ENCODE measurements at regions not wholly inside any gene's neighbourhood (a gene's known extent, or its start where the extent isn't known, plus 50 kb on each side); places are given as distances from the start of the nearest gene placed in this dataset.

- H3K36me3 ChIP-seq (ENCODE audit: control insufficient read depth, insufficient read depth, low read length), result no peaks in the 10 kb centered on the region
- no peak for TF ChIP-seq CTCF (IDR thresholded peaks at IDR 0.05)
- intact Hi-C loops (cut with micrococcal nuclease), result no loop called here
- H3K4me1 ChIP-seq (ENCODE audit: control insufficient read depth, insufficient read depth, low read length), result no peaks in the 10 kb centered on the region
- no peaks in the 10 kb centered on the region for H3K9me3 ChIP-seq (ENCODE audit: control insufficient read depth, insufficient read depth, low read length)
- ATAC-seq (no peak), DNase-seq (no peak)
- H3K36me3 Mint-ChIP-seq, result no peaks in the 10 kb centered on the region
- peaks cover 5 to 7% of the 10 kb centered on the region in 2 donors for H3K9me3 Mint-ChIP-seq
- no peak overlapping the region for H3K4me3 ChIP-seq (ENCODE audit: low read length)
- no peaks in the 10 kb centered on the region for H3K27me3 Mint-ChIP-seq (ENCODE audit: low read depth in 2 of 2)
- no peaks in the 10 kb centered on the region for H3K27me3 ChIP-seq (ENCODE audit: control insufficient read depth, insufficient read depth, low read length)
- no peak overlapping the region for H3K27ac Mint-ChIP-seq
- no peak overlapping the region for H3K4me3 Mint-ChIP-seq
- no peak overlapping the region for H3K27ac ChIP-seq (ENCODE audit: low read length)
- no peaks in the 10 kb centered on the region for H3K4me1 Mint-ChIP-seq
Measured at GRCh38 chr5:110250755-110251154, 475.7 kb downstream of the TMEM232 start.

- Histone ChIP-seq H3K4me3 (ENCODE audit: low read length) (no peak overlapping the region), H3K9me3 (ENCODE audit: control insufficient read depth, insufficient read depth, low read length) (no peaks in the 10 kb centered on the region), H3K27ac (ENCODE audit: low read length) (no peak overlapping the region), H3K36me3 (ENCODE audit: control insufficient read depth, insufficient read depth, low read length) (no peaks in the 10 kb centered on the region), H3K4me1 (ENCODE audit: control insufficient read depth, insufficient read depth, low read length) (no peaks in the 10 kb centered on the region), H3K27me3 (ENCODE audit: control insufficient read depth, insufficient read depth, low read length) (no peaks in the 10 kb centered on the region)
- H3K9me3 Mint-ChIP-seq, result peaks cover 3 to 7% of the 10 kb centered on the region in 2 donors
- H3K36me3 Mint-ChIP-seq, result no peaks in the 10 kb centered on the region
- no peak overlapping the region for H3K4me3 Mint-ChIP-seq
- DNase-seq (no peak), ATAC-seq (no peak)
- no peaks in the 10 kb centered on the region for H3K4me1 Mint-ChIP-seq
- H3K27me3 Mint-ChIP-seq (ENCODE audit: low read depth in 2 of 2), result no peaks in the 10 kb centered on the region
- intact Hi-C loops (cut with micrococcal nuclease), result no loop called here
- TF ChIP-seq CTCF (IDR thresholded peaks at IDR 0.05), result no peak
- H3K27ac Mint-ChIP-seq, result no peak overlapping the region
- WGBS (ENCODE audit: insufficient coverage), result 100% methylated on average over 2 of the region's 2 CpGs
Measured at GRCh38 chr5:110251366-110251765, 475.1 kb downstream of the TMEM232 start.

GRCh38 chr5:110255194-110255593 is 471.3 kb downstream of the TMEM232 start:
- no peaks in the 10 kb centered on the region for H3K36me3 Mint-ChIP-seq
- intact Hi-C loops (cut with micrococcal nuclease), result no loop called here

More at GRCh38 chr5:110255194-110255593, 471.3 kb downstream of the TMEM232 start:
- no peak for ATAC-seq
- Mint-ChIP-seq H3K27ac (no peak overlapping the region), H3K4me3 (no peak overlapping the region), H3K4me1 (no peaks in the 10 kb centered on the region), H3K27me3 (ENCODE audit: low read depth in 2 of 2) (no peaks in the 10 kb centered on the region), H3K9me3 (peaks cover 2 to 6% of the 10 kb centered on the region in 2 donors)
- DNase-seq, result no peak
- Histone ChIP-seq H3K4me1 (ENCODE audit: control insufficient read depth, insufficient read depth, low read length) (no peaks in the 10 kb centered on the region), H3K27me3 (ENCODE audit: control insufficient read depth, insufficient read depth, low read length) (no peaks in the 10 kb centered on the region), H3K9me3 (ENCODE audit: control insufficient read depth, insufficient read depth, low read length) (no peaks in the 10 kb centered on the region), H3K4me3 (ENCODE audit: low read length) (no peak overlapping the region), H3K27ac (ENCODE audit: low read length) (no peak overlapping the region), H3K36me3 (ENCODE audit: control insufficient read depth, insufficient read depth, low read length) (no peaks in the 10 kb centered on the region)
- no peak for TF ChIP-seq CTCF (IDR thresholded peaks at IDR 0.05)
- WGBS (ENCODE audit: insufficient coverage), result 78% methylated on average over 1 of the region's 1 CpG

All from natural killer cell (primary cell).